HG03139 (cell line): ENCODE measurements at regions not wholly inside any gene's neighbourhood (a gene's known extent, or its start where the extent isn't known, plus 50 kb on each side); places are given as distances from the start of the nearest gene placed in this dataset.

ENCODE experiments used
- ATAC-seq: cut with Tn5 transposase; IDR thresholded peaks from one replicate; pipeline ENCODE4 v1.9.1; 2021; ENCODE audit not compliant: unreplicated experiment

DNA sequence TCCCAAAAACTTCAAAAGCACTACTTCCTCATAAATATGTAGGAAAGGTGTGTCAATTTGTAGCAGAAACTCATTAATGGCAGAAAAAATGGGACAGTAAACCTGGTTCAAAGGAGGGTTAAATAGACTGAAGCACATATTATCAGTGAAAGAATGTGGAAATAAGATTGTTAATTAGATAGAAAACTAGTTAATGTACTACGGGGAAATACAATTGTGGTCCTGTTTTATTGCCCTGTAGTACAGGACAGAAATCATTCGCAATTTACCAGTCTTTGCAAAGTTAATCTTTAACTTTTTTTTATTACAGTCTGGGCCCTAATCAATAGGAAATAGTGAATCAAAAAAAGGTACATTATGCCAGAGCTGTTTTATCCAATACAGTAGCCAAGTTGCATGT lies 82.0 kb upstream of the PAK5 start:
- no peak for ATAC-seq

DNA sequence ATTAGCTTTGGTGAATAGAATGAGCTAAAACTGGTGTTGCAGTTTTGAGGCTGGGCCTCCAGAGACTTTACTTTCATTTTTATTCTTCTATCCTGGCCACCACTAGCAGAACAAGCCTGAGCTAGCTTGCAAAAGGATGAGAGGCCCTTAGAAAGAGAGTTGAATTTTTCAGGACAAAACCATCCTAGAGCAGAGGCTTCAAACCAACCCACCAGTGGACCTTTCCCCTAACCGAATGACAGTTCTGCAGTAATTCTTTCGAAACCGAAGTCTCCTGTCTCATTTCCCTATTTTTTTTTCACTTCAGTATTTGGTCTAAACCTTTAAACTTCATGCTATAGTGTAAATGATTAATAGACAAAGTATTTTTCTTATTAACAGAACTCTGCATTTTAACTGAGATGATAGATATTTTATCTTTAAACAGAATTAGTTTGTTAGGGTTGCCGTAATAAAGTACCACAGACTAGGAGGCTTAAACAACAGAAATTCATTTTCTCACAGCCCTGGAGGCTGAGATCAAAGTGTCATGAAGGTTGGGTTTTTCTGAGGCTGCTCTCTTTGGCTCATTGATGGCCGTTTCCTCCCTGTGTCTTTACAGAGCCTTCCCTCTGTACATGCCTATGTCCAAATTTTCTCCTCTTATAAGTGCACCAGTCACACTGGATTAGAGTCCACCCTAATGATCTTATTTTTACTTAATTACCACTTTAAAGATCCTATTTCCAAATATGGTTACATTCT lies 80.6 kb upstream of the PAK5 start:
- ATAC-seq: peak; percentile 74

GRCh38 chr20:9918348-9918747 lies 79.5 kb upstream of the PAK5 start:
- no peak for ATAC-seq

DNA sequence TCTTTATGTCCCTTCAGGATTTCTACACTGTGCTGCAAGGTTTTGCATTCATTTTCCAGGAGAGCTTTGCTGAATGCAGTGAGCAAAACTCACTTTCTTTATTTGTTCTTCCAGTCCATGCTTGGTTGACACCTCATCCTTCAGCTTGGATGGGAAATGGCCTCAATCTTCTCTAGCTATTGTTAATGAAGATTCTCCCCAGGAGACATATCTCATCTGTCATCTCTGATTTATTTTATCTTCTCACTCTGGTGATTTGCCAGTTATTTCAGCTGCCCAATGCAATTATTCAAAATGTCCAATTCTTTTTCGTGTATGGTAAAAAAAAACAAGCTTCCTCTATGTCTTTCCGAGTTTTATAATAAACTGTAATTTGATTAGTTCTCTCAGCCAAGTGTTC lies 77.9 kb upstream of the PAK5 start:
- ATAC-seq: no peak

- no peak for ATAC-seq
Observed at GRCh38 chr20:9912858-9913434, 74.1 kb upstream of the PAK5 start.

GRCh38 chr20:9912290-9912689 lies 73.4 kb upstream of the PAK5 start:
- ATAC-seq: no peak

DNA sequence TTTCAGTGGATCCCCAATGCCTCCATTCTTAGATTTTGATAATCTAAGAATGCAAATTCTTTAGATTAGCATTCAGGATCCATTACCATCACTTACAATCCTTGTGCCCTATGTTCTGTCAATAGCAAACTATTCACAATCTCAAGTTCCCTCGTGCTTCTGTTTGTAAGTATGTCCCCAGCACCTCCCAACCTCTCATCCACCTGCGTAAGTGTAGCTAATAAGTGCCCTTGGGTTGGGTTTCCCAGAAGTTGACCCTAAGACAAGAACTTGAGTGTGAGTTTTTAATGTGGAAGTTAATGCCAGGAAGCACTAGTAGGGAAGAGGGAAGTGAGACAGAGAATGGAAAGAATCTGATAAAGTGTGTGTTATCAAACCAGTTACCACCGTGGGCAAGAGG lies 72.6 kb upstream of the PAK5 start:
- no peak for ATAC-seq

GRCh38 chr20:9909167-9909566 lies 70.3 kb upstream of the PAK5 start:
- ATAC-seq: no peak

- ATAC-seq: no peak
Observed at GRCh38 chr20:9903048-9903655, 64.3 kb upstream of the PAK5 start.

GRCh38 chr20:9889270-9889981 lies 50.5 kb upstream of the PAK5 start:
- ATAC-seq: no peak
